Activated CD4-positive, alpha-beta memory T cell treated with anti-CD3 and anti-CD28 coated beads, Interleukin-2, amount 10 ng/mL, durations not matched to agents 7 days and 5 days (primary cell): ENCODE measurements at regions not wholly inside any gene's neighbourhood (a gene's known extent, or its start where the extent isn't known, plus 50 kb on each side); places are given as distances from the start of the nearest gene placed in this dataset.

Experiments
- CTCF ChIA-PET: fragments of 350-600 bp; sonication (Branson Sonifier 250); formaldehyde crosslinking; loops from one replicate; lab custom pipeline; 2021; ENCODE audit warnings: antibody characterized with exemption, inconsistent platforms; lab: Charles Lee
- POLR2A ChIA-PET: fragments of 350-600 bp; sonication (Branson Sonifier 250); formaldehyde crosslinking; loops from one replicate; lab custom pipeline; 2021; ENCODE audit warnings: antibody characterized with exemption; lab: Charles Lee
- DNase-seq: peaks from one replicate; pipeline ENCODE4 v3.0.0-alpha.2; 2020
- H3K27ac Mint-ChIP-seq: one replicate; pipeline ENCODE4 v1.8.0; 2021; ENCODE audit warnings: mild to moderate bottlenecking, mixed read lengths
- H3K27me3 Mint-ChIP-seq: one replicate; pipeline ENCODE4 v1.8.0; 2021; ENCODE audit warnings: mixed read lengths
- H3K36me3 Mint-ChIP-seq: one replicate; pipeline ENCODE4 v1.8.0; 2021; ENCODE audit warnings: low read depth, mixed read lengths
- H3K4me1 Mint-ChIP-seq: one replicate; pipeline ENCODE4 v1.8.0; 2021; ENCODE audit warnings: mixed read lengths
- H3K4me3 Mint-ChIP-seq: one replicate; pipeline ENCODE4 v1.8.0; 2021; ENCODE audit warnings: mild to moderate bottlenecking, mixed read lengths
- H3K9me3 Mint-ChIP-seq: one replicate; pipeline ENCODE4 v1.8.0; 2021; ENCODE audit warnings: mixed read lengths

- peaks cover 11% of the 10 kb centered on the region for H3K9me3 Mint-ChIP-seq
- H3K27me3 Mint-ChIP-seq: no peaks in the 10 kb centered on the region
- H3K4me3 Mint-ChIP-seq: no peak overlapping the region
- no peak for DNase-seq
- no peaks in the 10 kb centered on the region for H3K36me3 Mint-ChIP-seq
- ChIA-PET CTCF (no interaction called here), POLR2A (no interaction called here)
- H3K27ac Mint-ChIP-seq: no peak overlapping the region
- H3K4me1 Mint-ChIP-seq: no peaks in the 10 kb centered on the region
These were observed 258.9 kb downstream of the TAF11L14 start for GRCh38 chr5:17893026-17893635.

- DNase-seq: no peak
- Mint-ChIP-seq H3K9me3 (peaks cover 11% of the 10 kb centered on the region), H3K36me3 (no peaks in the 10 kb centered on the region), H3K4me1 (no peaks in the 10 kb centered on the region), H3K27me3 (no peaks in the 10 kb centered on the region), H3K4me3 (no peak overlapping the region), H3K27ac (no peak overlapping the region)
- CTCF ChIA-PET: no interaction called here
- POLR2A ChIA-PET: no interaction called here
These were observed 261.2 kb downstream of the TAF11L14 start for GRCh38 chr5:17895288-17896033.

GRCh38 chr5:17896605-17897004 lies 262.3 kb downstream of the TAF11L14 start:
- CTCF ChIA-PET: no interaction called here

GRCh38 chr5:17897776-17898175 lies 263.5 kb downstream of the TAF11L14 start:
- no peak for DNase-seq
- H3K4me3 Mint-ChIP-seq: no peak overlapping the region
- no peaks in the 10 kb centered on the region for H3K36me3 Mint-ChIP-seq
- POLR2A ChIA-PET: no interaction called here
- CTCF ChIA-PET: no interaction called here
- H3K4me1 Mint-ChIP-seq: no peaks in the 10 kb centered on the region
- H3K9me3 Mint-ChIP-seq: peaks cover 7% of the 10 kb centered on the region
- H3K27ac Mint-ChIP-seq: no peak overlapping the region
- H3K27me3 Mint-ChIP-seq: no peaks in the 10 kb centered on the region

More at GRCh38 chr5:17896605-17897004, 262.3 kb downstream of the TAF11L14 start:
- Mint-ChIP-seq H3K4me3 (no peak overlapping the region), H3K9me3 (peaks cover 11% of the 10 kb centered on the region), H3K4me1 (no peaks in the 10 kb centered on the region), H3K27ac (no peak overlapping the region), H3K27me3 (no peaks in the 10 kb centered on the region), H3K36me3 (no peaks in the 10 kb centered on the region)
- POLR2A ChIA-PET: no interaction called here
- DNase-seq: no peak

- ChIA-PET CTCF (no interaction called here), POLR2A (no interaction called here)
- H3K9me3 Mint-ChIP-seq: peaks cover 13% of the 10 kb centered on the region
- DNase-seq: no peak
- no peak overlapping the region for H3K27ac Mint-ChIP-seq
- no peaks in the 10 kb centered on the region for H3K4me1 Mint-ChIP-seq
- H3K4me3 Mint-ChIP-seq: no peak overlapping the region
- H3K27me3 Mint-ChIP-seq: no peaks in the 10 kb centered on the region
- no peaks in the 10 kb centered on the region for H3K36me3 Mint-ChIP-seq
These were observed 264.5 kb downstream of the TAF11L14 start for GRCh38 chr5:17898766-17899165.

GRCh38 chr5:17907094-17907493 lies 272.8 kb downstream of the TAF11L14 start:
- Mint-ChIP-seq H3K9me3 (peaks cover 11% of the 10 kb centered on the region), H3K4me3 (no peak overlapping the region)
- CTCF ChIA-PET: no interaction called here

GRCh38 chr5:17910318-17910717 lies 276.1 kb downstream of the TAF11L14 start:
- DNase-seq: no peak
- CTCF ChIA-PET: no interaction called here
- POLR2A ChIA-PET: no interaction called here
- no peak overlapping the region for H3K27ac Mint-ChIP-seq
- peaks cover 8% of the 10 kb centered on the region for H3K9me3 Mint-ChIP-seq
- H3K4me3 Mint-ChIP-seq: no peak overlapping the region
- H3K4me1 Mint-ChIP-seq: no peaks in the 10 kb centered on the region
- no peaks in the 10 kb centered on the region for H3K36me3 Mint-ChIP-seq
- H3K27me3 Mint-ChIP-seq: no peaks in the 10 kb centered on the region

More at GRCh38 chr5:17907094-17907493, 272.8 kb downstream of the TAF11L14 start:
- Mint-ChIP-seq H3K36me3 (no peaks in the 10 kb centered on the region), H3K27ac (no peak overlapping the region), H3K27me3 (no peaks in the 10 kb centered on the region), H3K4me1 (no peaks in the 10 kb centered on the region)
- DNase-seq: no peak
- POLR2A ChIA-PET: no interaction called here

- POLR2A ChIA-PET: no interaction called here
- no peak for DNase-seq
- no peaks in the 10 kb centered on the region for H3K36me3 Mint-ChIP-seq
- H3K4me3 Mint-ChIP-seq: no peak overlapping the region
- peaks cover 10% of the 10 kb centered on the region for H3K9me3 Mint-ChIP-seq
- H3K27me3 Mint-ChIP-seq: no peaks in the 10 kb centered on the region
- no peaks in the 10 kb centered on the region for H3K4me1 Mint-ChIP-seq
- CTCF ChIA-PET: no interaction called here
- no peak overlapping the region for H3K27ac Mint-ChIP-seq
These were observed 278.5 kb downstream of the TAF11L14 start for GRCh38 chr5:17912794-17913193.

- POLR2A ChIA-PET: no interaction called here
- Mint-ChIP-seq H3K36me3 (no peaks in the 10 kb centered on the region), H3K4me1 (no peaks in the 10 kb centered on the region), H3K27ac (no peak overlapping the region), H3K9me3 (peaks cover 8% of the 10 kb centered on the region), H3K27me3 (no peaks in the 10 kb centered on the region), H3K4me3 (no peak overlapping the region)
- CTCF ChIA-PET: no interaction called here
- DNase-seq: no peak
These were observed 282.2 kb downstream of the TAF11L14 start for GRCh38 chr5:17916446-17916845.

GRCh38 chr5:17917465-17917864 lies 283.2 kb downstream of the TAF11L14 start:
- Mint-ChIP-seq H3K4me1 (no peaks in the 10 kb centered on the region), H3K4me3 (no peak overlapping the region), H3K36me3 (no peaks in the 10 kb centered on the region), H3K27ac (no peak overlapping the region), H3K27me3 (no peaks in the 10 kb centered on the region), H3K9me3 (peaks cover 9% of the 10 kb centered on the region)
- no peak for DNase-seq
- ChIA-PET POLR2A (no interaction called here), CTCF (no interaction called here)

- Mint-ChIP-seq H3K4me1 (no peaks in the 10 kb centered on the region), H3K4me3 (no peak overlapping the region), H3K27ac (no peak overlapping the region), H3K9me3 (peaks cover 10% of the 10 kb centered on the region), H3K36me3 (no peaks in the 10 kb centered on the region), H3K27me3 (no peaks in the 10 kb centered on the region)
- CTCF ChIA-PET: no interaction called here
- POLR2A ChIA-PET: no interaction called here
- DNase-seq: no peak
These were observed 284.3 kb downstream of the TAF11L14 start for GRCh38 chr5:17918373-17919104.

- no peaks in the 10 kb centered on the region for H3K36me3 Mint-ChIP-seq
- no peak for DNase-seq
- no peaks in the 10 kb centered on the region for H3K27me3 Mint-ChIP-seq
- ChIA-PET CTCF (no interaction called here), POLR2A (no interaction called here)
- no peak overlapping the region for H3K27ac Mint-ChIP-seq
- H3K9me3 Mint-ChIP-seq: peaks cover 7% of the 10 kb centered on the region
- H3K4me3 Mint-ChIP-seq: no peak overlapping the region
- H3K4me1 Mint-ChIP-seq: no peaks in the 10 kb centered on the region
These were observed 291.0 kb downstream of the TAF11L14 start for GRCh38 chr5:17925276-17925675.

- Mint-ChIP-seq H3K4me1 (no peaks in the 10 kb centered on the region), H3K27me3 (no peaks in the 10 kb centered on the region), H3K27ac (no peak overlapping the region), H3K9me3 (peaks cover 24% of the 10 kb centered on the region), H3K4me3 (no peak overlapping the region), H3K36me3 (no peaks in the 10 kb centered on the region)
- CTCF ChIA-PET: no interaction called here
- no peak for DNase-seq
- POLR2A ChIA-PET: no interaction called here
These were observed 294.3 kb downstream of the TAF11L14 start for GRCh38 chr5:17928581-17928981.
